ENCODE measurements at regions not wholly inside any gene's neighbourhood (a gene's known extent, or its start where the extent isn't known, plus 50 kb on each side); places are given as distances from the start of the nearest gene placed in this dataset.

DNA sequence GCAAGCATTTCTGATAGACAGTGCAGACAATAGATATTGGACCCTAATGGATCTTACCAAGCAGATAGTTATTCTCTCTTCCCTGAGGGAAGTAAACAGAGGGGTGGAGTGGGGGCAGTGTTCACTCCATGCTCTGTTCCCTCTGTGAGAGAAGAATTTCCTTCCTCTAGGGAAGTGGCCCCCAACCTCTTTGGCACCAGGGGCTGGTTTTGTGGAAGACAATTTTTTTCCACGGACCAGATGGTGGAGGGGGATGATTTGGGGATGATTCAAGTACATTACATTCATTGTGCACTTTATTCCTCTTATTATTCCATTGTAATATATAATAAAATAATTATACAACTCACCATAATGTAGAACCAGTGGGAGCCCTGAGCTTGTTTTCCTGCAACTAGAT, 459.9 kb downstream of the ADGRL2 start:
- DNase-seq (ENCODE audit: low read depth), result no peak
- no peak for TF ChIP-seq MAX (IDR thresholded peaks at IDR 0.05; ENCODE audit: low read depth, low read length)
- no peak for TF ChIP-seq POLR2A (IDR thresholded peaks at IDR 0.05; ENCODE audit: extremely low read depth, insufficient read length)
- TF ChIP-seq, protein P1, sequence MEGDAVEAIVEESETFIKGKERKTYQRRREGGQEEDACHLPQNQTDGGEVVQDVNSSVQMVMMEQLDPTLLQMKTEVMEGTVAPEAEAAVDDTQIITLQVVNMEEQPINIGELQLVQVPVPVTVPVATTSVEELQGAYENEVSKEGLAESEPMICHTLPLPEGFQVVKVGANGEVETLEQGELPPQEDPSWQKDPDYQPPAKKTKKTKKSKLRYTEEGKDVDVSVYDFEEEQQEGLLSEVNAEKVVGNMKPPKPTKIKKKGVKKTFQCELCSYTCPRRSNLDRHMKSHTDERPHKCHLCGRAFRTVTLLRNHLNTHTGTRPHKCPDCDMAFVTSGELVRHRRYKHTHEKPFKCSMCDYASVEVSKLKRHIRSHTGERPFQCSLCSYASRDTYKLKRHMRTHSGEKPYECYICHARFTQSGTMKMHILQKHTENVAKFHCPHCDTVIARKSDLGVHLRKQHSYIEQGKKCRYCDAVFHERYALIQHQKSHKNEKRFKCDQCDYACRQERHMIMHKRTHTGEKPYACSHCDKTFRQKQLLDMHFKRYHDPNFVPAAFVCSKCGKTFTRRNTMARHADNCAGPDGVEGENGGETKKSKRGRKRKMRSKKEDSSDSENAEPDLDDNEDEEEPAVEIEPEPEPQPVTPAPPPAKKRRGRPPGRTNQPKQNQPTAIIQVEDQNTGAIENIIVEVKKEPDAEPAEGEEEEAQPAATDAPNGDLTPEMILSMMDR (IDR thresholded peaks at IDR 0.05; ENCODE audit: low read depth, low read length), result no peak
- no peak for TF ChIP-seq MYC (IDR thresholded peaks at IDR 0.05; ENCODE audit: low read depth, low read length)
- no peak overlapping the region for H3K4me3 ChIP-seq (ENCODE audit: low read depth, low read length)

DNA sequence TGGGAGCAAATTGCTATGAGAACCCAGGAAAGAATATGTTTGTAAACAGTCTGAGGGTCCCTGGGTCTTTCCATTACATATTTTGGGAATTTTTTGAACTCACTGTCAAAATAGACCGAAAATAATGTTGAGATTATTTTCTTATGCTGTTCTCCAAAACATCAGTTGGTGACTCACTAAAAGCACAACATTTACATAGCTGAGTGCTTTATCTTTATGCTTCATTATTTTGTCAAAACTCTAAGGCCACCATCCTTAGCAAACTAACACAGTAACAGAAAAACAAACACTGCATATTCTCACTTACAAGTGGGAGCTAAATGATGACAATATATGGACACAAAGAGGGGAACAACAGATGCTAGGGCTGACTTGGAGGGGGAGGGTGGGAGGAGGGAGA, 459.3 kb downstream of the ADGRL2 start:
- DNase-seq (ENCODE audit: low read depth), result no peak
- H3K4me3 ChIP-seq (ENCODE audit: low read depth, low read length), result no peak overlapping the region
- no peak for TF ChIP-seq MYC (IDR thresholded peaks at IDR 0.05; ENCODE audit: low read depth, low read length)
- no peak for TF ChIP-seq MAX (IDR thresholded peaks at IDR 0.05; ENCODE audit: low read depth, low read length)
- TF ChIP-seq, protein P1 (IDR thresholded peaks at IDR 0.05; ENCODE audit: low read depth, low read length), result no peak
- TF ChIP-seq POLR2A (IDR thresholded peaks at IDR 0.05; ENCODE audit: extremely low read depth, insufficient read length), result no peak

- no peak overlapping the region for H3K4me3 ChIP-seq (ENCODE audit: low read depth, low read length)
- TF ChIP-seq MAX (IDR thresholded peaks at IDR 0.05; ENCODE audit: low read depth, low read length), result no peak
- no peak for TF ChIP-seq POLR2A (IDR thresholded peaks at IDR 0.05; ENCODE audit: extremely low read depth, insufficient read length)
- no peak for TF ChIP-seq MYC (IDR thresholded peaks at IDR 0.05; ENCODE audit: low read depth, low read length)
- TF ChIP-seq, protein P1 (IDR thresholded peaks at IDR 0.05; ENCODE audit: low read depth, low read length), result no peak
- DNase-seq (ENCODE audit: low read depth), result no peak
These were observed 458.2 kb downstream of the ADGRL2 start for GRCh38 chr1:82258887-82259286.

- DNase-seq (ENCODE audit: low read depth), result no peak
- no peak overlapping the region for H3K4me3 ChIP-seq (ENCODE audit: low read depth, low read length)
- no peak for TF ChIP-seq MYC (IDR thresholded peaks at IDR 0.05; ENCODE audit: low read depth, low read length)
These were observed 445.3 kb downstream of the ADGRL2 start for GRCh38 chr1:82246050-82246449.

- H3K4me3 ChIP-seq (ENCODE audit: low read depth, low read length), result no peak overlapping the region
- TF ChIP-seq POLR2A (IDR thresholded peaks at IDR 0.05; ENCODE audit: extremely low read depth, insufficient read length), result no peak
- TF ChIP-seq MYC (IDR thresholded peaks at IDR 0.05; ENCODE audit: low read depth, low read length), result no peak
- TF ChIP-seq, protein P1 (IDR thresholded peaks at IDR 0.05; ENCODE audit: low read depth, low read length), result no peak
- no peak for TF ChIP-seq MAX (IDR thresholded peaks at IDR 0.05; ENCODE audit: low read depth, low read length)
- no peak for DNase-seq (ENCODE audit: low read depth)
These were observed 444.7 kb downstream of the ADGRL2 start for GRCh38 chr1:82245345-82246014.

DNA sequence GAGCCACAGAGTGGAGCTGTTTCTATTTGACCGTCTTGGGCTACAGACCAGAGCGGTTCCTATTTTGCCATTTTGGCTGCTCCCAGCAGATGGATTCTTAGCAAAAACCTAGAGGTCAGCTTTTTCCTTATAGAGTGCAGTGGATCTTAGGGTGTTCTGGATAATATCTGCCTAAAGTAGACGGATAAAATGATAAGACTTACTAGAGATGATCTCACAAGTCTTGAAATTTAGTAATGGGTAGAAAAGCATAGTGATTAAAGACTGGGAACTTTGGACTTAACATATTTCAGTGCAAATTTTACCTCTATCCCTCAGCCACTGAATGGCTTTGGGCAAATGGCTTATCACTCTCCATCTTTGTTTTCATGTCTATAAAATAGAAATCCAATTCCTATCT, 439.8 kb downstream of the ADGRL2 start:
- DNase-seq (ENCODE audit: low read depth), result no peak
- H3K4me3 ChIP-seq (ENCODE audit: low read depth, low read length), result no peak overlapping the region
- TF ChIP-seq POLR2A (IDR thresholded peaks at IDR 0.05; ENCODE audit: extremely low read depth, insufficient read length), result no peak
- TF ChIP-seq, protein P1 (IDR thresholded peaks at IDR 0.05; ENCODE audit: low read depth, low read length), result no peak

Data from NB4 (cell line).